ENCODE measurements at regions not wholly inside any gene's neighbourhood (a gene's known extent, or its start where the extent isn't known, plus 50 kb on each side); places are given as distances from the start of the nearest gene placed in this dataset.
"Not testable (repeated sequence)": the region's sequence is repeated elsewhere in the genome, so short reads cannot be mapped to it uniquely, and the experiment has no call there.

DNA sequence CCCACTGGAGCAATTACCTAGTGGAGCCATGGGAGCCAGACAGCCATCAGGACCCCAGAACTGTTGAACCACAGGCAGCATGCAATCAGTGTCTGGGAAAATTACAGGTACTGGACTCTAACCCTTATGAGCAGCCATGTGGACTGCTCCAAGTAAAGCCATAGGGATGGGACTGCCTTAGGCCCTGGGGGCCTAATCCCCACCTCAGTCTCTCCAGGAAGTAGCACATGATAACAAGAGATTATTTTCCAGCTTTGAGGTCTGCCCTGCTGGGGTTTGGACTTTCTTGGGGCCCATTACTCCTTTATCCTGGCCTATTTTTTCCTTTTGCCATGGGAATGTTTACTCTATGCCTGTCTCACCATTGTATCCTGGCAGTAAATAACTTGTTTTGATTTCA lies 226.8 kb downstream of the AEBP2 start:
- no peak for DNase-seq (ENCODE audit: low read depth, low spot score)

DNA sequence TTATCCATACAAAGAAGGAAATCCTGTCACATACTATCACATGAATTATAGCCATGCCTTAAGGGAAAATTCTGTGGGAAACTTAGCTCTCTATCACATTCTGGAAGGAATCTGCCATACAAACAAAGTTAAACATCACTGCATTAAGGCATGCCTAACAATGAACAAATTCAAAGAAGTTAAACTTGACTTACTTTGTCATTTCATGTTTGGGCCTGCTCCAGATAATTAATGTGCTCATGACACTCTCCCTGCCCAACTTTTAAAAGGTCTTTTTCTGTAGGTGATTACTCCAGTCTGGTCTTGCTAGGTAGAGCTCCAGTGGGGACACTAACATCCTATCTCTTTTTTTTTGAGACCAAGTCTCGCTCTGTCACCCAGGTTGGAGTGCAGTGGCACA lies 230.5 kb downstream of the AEBP2 start:
- no peak for DNase-seq (ENCODE audit: low read depth, low spot score)

DNA sequence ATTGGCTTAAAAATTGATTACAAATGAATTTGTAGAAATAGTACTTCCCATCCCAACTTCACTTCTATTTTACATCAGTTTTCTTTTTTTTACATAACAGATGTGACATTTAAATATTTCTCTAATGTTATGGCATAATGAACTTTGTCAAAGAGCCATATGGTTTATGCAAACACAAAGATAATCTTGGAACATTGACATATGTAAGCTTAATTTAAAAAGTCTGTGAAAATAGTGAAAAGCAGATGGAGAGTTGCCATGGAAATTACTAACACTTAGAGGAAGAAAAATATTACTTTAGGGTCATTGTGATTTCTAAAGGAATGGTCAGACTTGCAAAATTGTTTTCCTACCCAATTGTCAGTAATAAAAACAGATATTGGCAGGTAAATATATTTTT lies 232.4 kb downstream of the AEBP2 start:
- no peak for DNase-seq (ENCODE audit: low read depth, low spot score)

DNA sequence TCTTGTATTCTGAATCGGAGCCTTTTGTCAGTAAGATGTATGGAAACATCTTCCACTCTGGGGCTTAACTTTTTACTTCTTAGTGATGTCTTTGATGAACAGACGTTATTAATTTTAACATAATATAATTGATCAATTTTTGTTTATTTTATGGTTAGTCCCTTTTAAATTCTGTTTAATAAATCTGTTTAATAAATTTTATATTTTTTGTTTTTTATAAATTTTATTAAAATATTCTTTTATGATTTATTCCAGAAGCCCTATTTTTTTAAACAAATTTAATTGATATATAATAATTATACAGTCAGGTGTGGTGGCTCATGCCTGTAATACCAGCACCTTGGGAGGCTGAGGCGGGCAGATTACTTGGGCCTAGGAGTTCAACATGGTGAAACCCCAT lies 235.1 kb downstream of the AEBP2 start:
- DNase-seq (ENCODE audit: low read depth, low spot score), result no peak

DNA sequence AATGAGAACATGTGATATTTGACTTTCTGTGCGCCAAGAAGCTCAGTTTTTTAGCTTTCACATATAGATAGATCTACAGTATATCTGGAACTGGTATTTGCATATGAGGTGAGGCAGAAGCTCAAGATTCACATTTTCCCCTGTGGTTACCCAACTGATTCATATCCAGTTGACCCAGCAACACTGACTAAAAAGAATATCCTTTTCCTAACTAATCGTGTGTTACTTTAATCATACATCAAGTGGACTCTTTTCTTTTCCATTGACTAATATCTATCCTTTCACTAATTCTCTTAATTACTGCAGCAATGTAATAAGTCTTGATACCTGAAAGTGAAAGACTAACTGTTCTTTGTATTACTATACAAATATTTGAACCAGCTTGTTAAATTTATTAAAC lies 236.1 kb downstream of the AEBP2 start:
- no peak for DNase-seq (ENCODE audit: low read depth, low spot score)

DNA sequence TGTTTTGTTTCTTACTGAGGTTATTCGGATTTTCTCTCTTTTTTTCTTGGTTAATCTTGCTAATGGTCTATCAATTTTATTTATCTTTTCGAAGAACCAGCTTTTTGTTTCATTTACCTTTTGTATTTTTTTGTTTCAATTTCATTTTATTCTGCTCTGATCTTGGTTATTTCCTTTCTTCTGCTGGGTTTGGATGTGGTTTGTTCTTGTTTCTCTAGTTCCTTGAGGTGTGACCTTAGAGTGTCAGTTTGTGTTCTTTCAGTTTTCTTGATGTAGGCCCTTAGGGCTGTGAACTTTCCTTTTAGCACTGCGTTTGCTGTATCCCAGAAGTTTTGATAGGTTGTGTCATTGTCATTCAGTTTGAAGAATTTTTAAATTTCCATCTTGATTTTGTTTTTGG lies 239.2 kb downstream of the AEBP2 start:
- DNase-seq (ENCODE audit: low read depth, low spot score), result not testable (repeated sequence)

DNA sequence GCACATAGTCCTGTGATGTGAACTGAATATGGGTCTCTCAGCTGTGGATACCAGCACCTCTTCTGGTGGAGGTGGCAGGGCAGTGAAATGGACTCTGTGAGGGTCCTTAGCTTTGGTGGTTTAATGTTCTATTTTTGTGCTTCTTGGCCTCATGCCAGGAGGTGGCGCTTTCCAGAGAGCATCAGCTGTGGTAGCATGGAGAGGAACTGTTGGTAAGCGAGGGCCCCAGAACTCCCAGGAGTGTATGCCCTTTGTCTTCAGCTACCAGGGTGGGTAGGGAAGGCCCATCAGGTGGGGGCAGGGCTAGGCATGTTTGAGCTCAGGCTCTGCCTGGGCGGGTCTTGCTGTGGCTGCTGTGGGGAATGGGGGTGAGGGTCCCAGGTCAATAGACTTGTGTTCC lies 241.7 kb downstream of the AEBP2 start:
- DNase-seq (ENCODE audit: low read depth, low spot score), result no peak

DNA sequence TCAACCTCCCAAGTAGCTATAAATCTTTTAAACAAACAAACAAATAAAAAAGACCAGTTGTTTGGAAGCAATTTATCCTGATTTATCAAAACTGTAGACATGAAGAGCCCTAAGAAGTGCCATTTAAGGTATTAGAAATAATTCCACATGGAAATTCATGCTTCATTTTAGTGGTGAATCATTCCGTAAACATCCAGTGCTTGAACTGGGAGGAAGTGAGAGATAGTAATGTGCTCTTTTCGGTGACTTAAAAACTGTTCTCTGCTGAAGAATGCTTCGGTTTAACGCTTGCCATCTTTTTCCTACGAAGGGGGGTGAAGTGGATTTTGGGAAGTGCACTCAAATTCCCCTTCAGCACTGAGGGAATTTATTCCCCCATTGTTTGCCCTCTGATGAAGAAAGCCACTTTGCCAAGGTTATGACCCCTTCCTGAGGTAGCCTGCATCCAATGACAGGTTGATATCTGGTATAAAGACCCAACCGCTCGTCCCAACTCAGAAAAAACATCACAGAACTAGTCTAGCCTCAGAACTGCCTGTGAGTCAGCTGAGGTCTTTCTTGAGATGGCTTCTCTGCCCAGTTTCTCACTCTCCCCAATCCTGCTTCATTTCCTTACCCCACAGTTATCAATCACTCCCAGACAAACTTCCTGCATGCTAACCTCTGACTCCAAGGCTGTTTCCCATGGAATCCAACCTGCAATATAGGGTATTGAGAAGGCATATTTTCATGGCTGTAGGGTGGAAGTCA lies 244.1 kb downstream of the AEBP2 start:
- DNase-seq (ENCODE audit: low read depth, low spot score), result peak; percentile 48

DNA sequence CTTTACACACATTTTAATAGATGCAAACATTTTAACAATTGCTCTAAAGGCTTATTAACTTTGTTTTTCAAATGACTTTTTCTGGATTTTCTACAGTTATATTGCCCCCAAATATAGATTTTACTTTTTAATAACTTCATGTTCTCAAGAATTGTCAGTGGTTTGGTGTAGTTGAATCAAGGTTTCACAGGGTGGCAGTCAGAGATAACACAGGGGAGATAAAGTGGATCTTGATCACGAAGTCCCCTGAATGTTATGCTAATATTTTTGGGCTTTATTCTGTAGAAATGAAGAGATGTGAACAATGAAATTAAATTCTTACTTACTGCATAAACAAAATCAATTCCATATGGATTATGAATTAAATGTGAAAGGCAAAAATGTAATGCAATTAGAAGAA lies 248.1 kb downstream of the AEBP2 start:
- DNase-seq (ENCODE audit: low read depth, low spot score), result no peak

DNA sequence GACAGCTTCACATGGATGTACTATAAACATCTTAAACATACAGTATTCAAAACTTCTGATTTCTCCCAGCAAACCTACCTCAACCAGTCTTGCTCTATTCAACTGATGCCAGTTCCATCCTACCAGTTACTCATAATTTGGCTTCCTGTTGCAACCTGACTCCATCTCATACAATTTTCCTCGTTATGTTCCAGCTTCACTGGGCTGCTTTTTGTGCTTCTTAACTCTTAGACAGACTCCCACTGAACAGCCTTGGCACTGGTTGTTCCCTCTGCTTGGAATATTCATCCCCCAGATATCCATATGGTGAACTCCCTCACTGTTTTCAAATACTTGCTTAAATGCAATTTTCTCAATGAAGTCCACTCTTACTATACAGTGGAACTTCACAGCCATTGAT lies 249.2 kb downstream of the AEBP2 start:
- no peak for DNase-seq (ENCODE audit: low read depth, low spot score)

DNA sequence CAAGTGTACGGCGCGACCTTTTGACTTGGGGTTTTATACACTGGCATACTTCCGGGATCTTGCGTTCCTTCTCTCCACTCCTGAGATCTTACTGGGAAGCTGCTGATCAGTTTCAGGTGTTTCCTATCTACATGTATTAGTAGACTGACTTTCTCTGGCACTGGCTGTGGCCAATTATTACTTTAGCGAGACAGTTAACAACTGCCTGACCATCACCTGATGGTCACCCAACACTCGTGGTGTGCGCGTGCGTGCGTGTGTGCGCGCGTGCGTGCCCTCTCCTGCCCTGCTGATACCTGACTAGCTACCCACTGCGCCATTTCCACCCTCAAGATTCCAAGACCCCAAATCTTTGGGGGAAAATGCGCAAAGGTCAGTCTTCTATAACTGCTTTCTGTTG lies 249.9 kb downstream of the AEBP2 start:
- DNase-seq (ENCODE audit: low read depth, low spot score), result no peak

DNA sequence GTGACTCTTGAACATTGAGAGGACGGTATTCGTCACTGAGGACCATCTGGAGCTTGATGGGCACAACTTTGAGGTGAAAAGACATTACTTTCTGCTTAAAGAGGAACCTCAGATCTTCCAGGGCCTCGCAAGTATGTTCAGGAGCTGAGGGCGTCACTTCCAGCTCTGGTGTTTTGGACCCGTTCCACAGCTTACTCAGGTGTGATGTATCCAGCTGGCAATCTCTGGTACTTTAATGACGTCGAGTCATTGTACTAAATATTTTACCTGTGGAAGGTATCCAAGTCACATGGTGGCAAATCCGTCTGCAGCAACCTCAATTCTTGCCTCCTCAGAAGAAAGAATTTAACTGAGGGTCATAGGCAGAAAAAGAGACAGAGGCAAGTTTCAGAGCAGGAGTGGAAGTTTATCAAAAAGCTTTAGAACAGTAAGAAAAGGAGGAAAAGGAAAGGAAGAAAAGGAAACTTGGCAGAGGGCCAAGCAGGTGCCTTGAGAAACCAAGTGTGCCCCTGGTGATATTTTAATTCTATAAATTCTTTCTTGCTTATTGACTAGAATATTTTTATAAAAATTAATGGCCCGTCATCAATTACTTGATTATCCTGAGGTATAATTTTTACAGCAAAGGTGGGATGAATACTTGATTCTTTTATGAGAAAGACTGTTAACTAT lies 250.6 kb downstream of the AEBP2 start:
- DNase-seq (ENCODE audit: low read depth, low spot score), result no peak

DNA sequence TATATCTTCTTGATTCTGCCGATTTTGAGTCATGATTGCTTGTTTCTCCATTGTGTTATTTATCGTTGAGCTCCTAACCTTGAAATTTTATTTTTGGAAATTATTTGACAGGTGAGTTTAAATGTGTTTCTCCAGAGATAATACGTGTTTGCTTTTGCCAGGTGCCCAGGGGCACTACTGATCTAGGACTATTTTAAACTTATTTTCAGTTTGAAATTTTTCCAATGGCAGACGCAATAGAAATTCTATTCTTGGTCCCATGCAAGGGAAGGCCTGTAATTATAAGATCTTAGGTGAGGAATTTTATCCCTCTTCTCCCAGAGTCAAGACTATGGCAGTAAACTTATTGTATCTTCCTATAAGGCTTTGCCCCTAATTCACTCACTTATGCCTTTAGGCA lies 252.8 kb downstream of the AEBP2 start:
- DNase-seq (ENCODE audit: low read depth, low spot score), result no peak

DNA sequence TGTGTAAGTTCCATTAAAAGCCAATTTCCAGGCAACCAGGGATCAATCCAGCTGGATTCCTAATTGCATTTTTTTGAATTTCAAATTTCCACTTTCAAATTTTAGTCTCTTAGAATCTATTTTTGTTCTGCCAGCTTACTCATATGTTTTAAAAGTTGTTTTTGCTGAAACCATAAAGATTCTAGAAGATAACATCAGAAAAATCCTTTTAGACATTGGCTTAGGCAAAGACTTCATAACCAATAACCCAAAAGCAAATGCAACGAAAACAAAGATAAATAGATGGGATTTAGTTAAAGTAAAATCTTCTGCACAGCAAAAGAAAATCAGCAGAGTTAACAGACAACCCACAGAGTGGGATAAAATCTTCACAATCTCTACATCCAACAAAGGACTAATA lies 253.3 kb downstream of the AEBP2 start:
- no peak for DNase-seq (ENCODE audit: low read depth, low spot score)

DNA sequence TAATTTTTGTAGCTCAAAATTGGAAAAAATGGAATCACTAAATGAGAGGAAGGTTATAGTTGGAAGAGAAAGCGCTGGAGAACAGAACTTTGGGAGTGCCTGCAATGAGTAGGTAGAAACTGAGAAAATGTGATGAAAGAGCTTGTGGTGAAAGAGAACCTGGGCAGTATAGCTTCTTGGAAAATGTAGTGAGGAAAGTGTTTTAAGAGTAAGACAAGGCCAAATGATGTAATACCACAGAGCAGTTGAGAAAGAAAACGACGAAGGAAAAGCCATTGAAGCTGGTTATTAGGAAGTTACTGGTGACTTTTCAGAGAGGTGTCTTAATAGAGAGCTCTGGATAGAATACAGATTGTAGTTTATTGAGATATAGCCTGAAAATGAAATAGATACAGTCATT lies 255.3 kb downstream of the AEBP2 start:
- no peak for DNase-seq (ENCODE audit: low read depth, low spot score)

DNA sequence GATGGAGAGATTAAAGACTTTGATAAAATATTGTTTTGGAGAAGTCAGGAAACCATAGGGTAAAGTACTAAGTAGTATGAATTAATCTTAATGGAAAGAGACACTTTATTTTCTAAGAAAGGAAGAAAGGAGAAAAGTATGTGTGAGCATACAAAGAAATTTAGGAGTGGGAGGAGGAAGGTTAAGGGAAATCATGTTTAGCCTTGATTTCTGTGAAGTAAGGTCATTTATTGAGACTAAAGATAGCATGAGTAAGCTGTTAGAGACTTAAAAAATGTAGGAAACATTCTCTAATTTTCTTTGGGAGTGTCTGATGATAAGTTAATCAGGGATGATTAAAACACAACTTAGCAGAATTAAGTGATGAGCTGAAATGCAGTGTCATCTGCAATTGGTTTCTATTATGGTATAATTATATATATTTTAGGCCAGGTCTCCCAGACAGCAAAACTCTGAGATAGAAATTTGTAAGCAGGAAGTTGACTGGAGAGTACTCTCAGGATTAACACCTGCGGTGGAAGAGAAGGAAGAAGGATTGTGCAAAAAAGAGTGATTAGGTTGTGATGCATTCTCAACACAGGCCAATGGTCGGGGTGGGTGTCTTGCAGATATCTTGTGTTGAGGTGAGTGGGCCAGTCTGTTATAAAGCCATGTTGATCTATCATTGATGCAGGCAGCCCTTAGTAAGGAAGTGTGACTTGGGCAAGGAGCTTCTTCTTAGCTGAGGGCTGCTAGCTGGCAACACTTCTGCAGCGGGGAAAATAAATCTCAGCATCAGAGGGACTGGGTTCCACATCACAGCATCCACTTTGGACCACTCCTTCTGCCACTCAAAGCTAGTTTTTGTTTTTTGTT lies 256.2 kb downstream of the AEBP2 start:
- DNase-seq (ENCODE audit: low read depth, low spot score), result no peak

DNA sequence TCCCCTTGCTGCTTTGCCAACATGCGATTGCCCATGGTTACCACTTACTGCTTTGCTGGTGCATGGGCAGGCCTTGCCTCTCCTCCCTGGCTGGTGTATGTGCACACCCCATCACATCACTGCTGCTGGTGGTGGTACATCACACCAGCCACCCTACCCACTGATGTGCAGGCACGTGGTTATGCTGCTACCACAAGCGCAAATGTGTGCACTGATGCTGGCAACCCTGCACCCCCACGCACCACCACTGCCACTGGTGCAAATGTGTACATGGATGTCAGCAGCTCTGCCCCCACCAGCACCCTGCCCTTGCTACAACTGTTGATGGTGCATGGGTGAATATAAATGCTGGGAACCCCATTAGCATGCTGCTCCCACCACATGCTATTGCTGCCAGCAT lies 261.7 kb downstream of the AEBP2 start:
- DNase-seq (ENCODE audit: low read depth, low spot score), result no peak

DNA sequence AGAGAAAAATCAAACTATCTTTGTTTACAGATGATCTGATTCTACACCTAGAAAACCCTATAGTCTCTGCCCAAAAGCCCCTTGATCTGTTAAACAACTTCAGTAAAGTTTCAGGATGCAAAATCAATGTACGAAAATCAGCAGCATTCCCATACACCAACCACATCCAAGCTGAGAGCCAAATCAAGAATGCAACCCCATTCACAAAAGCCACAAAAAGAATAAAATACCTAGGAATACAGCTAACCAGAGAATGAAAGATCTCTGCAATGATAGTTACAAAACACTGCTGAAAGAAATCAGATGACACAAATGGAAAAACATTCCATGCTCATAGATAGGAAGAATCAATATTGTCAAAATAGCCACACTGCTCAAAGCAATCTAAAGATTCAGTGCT lies 265.7 kb downstream of the AEBP2 start:
- DNase-seq (ENCODE audit: low read depth, low spot score), result peak; percentile 24

DNA sequence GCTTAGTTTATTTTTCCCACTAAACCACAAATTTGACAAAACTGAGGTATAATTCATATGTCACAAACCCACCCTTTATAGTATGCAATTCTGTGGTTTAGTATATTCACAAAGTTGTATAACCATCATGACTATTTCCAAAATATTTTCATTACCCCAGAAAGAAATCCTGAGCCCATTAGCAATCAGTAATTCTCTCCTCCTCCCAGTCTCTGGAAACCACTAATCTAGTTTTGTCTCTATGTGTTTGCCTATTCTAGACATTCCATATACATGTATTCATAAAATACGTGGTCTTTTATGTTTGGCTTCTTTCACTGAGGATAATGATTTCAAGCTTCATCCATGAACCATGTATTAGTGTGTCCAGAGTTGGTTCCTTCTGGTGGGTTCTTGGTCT lies 267.6 kb downstream of the AEBP2 start:
- DNase-seq (ENCODE audit: low read depth, low spot score), result no peak

DNA sequence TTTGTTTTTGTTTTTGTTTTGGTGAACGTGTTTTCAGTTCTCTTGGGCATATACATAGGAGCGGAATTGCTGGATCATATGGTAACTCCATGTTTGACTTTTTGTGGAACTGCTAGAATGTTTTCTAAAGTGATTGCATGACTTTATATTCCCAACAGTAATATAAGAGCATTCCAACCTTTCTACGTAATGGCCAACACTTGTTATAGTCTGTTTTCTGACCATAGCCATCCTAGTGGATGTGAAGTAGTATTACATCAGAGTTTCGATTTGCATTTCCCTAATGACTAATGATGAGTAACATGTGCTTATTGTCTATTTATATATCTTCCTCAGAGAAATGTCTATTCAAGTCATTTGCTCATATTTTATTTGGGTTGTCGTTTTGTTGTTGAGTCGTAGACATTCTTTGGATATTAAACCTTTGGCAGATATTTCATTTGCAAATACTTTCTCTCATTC lies 268.7 kb downstream of the AEBP2 start:
- no peak for DNase-seq (ENCODE audit: low read depth, low spot score)

DNA sequence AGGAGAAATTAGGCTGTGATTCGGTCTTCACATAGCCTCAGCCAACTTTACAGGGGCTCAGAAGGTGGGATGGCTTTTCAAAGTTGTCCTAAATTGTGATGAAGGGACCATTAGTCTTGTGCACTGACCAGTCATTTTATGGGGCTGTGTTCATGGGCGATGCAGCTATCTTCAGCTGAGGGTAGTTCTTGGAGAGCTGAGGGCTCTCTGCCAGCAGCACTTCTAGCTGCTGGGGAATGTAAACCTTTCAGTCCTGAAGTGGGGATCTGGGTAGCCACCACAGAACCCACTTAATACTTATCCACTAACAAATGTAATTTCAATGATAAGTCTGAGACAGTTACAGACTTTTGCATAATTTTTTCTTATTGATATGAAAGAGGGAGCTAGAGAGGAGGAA lies 270.6 kb downstream of the AEBP2 start:
- no peak for DNase-seq (ENCODE audit: low read depth, low spot score)
